Fibroblast of skin of left quadriceps (primary cell): ENCODE measurements at regions not wholly inside any gene's neighbourhood (a gene's known extent, or its start where the extent isn't known, plus 50 kb on each side); places are given as distances from the start of the nearest gene placed in this dataset.
"Not testable (repeated sequence)": the region's sequence is repeated elsewhere in the genome, so short reads cannot be mapped to it uniquely, and the experiment has no call there.

ENCODE experiments used
- DNase-seq, 2 experiments: peaks; one replicate each; pipeline ENCODE4 v3.0.0-alpha.2; 2013; ENCODE audit warnings: low read depth in 2 of 2

DNA sequence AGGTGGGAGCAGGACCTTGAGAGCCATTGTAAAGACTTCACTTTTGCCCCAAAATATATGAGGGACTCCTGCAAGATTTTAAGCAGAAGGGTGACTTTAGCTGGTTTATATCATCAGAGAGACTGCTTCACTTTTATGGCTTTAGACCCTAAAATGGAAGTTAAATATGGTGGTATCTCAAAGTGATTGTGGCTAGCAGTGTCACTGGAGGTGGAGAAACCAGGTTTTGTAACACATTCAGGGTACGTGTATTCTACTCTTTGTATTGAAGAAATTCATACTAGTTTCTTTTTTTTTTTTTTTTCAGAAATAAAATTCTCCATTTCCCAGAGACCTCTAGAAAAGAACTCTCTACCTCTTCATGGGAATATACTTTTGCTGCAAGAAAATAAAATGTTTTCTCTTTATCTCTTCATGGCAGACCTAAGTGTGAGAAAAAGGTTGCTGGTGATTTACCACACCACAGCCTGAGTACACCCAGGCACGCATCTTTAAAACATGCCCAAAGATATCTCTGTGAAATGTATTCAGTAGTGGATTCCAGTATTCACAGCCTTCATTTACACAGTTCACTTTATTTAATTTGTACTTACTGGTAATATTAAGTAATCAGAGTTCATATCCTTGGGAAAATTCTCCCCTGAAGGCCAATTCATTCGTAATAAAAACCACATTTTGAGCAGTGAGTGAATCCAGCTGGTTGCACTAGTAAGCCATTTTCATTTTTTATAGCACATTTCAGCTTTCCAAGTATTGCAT is 74.3 kb upstream of the GUCY1A1 start:
- DNase-seq: peak; percentile 88 to 89

DNA sequence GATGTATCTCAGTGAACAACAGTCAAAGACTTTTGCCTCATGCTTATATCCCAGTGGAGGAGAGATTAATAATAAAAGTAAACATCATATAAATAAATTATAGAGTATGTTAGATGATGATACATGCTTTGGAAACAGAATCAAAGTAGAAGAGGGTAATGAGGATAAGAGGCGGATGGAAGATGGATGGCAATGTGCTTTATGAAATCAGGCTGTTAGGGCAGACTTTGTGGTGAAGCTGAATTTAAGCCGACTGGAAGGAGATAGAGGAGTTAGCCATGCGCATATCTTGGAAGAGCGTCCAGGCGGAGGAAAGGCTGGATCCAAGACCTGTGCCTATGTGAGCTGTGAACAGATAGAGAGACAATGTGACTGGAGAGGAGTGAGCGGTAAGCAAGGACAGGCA is 74.9 kb upstream of the GUCY1A1 start:
- DNase-seq: no peak

DNA sequence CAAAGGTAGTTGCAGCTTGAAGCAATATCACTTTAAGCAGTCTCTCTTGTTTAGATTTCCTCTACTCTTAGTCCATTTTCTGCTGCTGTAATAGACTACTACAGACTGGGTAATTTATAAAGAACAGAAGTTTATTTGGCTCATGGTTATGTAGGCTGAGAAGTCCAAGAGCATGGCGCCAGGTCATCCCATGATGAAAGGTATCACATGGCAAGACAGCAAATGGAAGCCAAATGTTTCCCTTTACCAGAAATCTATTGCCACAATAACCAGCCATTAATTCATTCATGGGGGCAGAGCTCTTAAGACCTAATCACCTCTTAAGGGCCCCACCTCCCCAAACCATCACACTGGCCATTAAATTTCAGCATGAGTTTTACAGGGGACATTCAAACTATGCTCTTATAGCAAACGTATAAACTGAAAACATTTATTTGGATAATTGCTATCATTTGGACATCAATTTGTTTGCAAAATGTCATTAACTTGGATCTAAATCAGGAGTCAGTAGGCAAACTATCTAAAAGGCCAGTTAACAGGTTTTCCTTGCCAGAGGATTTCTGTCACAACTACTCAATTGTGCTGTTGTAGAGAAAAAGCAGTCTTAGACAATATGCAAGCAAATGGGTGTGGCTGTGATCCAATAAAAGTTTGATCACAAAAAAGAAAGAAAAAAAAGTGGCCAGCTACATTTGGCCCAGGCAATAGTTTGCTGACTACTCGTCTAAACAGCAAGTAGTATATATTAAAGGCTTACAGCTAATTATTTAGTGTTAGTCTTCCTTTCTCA is 75.7 kb upstream of the GUCY1A1 start:
- DNase-seq: no peak

DNA sequence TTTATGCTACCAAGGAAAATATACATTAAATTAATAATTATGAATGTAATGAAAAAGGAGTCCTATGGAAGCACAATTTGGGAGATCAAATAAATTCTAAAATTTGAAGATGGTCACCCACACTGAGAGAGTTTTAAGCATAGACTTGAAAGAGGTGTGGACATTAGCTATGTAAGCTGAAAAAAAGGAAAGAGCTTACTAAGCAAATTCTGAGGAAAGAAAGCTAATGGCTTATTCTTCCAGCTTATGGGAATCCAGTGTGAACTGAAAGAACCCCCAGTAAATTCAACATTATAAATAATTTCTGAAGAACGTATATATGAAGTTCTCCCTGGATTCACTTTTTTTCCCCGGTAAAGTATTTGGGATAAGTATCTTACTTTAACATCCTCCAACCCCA is 78.2 kb upstream of the GUCY1A1 start:
- no peak for DNase-seq

DNA sequence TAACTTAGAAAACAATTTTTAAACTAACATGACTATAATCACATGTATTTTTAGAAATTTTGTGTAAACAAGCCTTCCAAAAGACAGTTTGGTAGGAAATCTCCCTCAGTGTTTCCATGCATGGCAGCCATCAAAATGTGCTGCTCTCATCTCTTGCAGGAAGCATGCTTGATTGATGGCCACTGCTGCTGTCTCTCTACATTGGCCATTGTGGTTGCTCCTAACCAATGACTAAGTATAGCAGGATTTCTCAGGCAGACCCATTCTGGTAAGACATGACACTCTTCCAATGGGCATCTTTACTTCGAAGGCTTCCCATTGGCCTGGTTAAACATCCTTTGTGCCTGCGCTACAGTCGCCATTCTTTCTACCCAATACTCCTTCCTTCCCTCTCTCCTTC is 78.9 kb upstream of the GUCY1A1 start:
- no peak for DNase-seq

DNA sequence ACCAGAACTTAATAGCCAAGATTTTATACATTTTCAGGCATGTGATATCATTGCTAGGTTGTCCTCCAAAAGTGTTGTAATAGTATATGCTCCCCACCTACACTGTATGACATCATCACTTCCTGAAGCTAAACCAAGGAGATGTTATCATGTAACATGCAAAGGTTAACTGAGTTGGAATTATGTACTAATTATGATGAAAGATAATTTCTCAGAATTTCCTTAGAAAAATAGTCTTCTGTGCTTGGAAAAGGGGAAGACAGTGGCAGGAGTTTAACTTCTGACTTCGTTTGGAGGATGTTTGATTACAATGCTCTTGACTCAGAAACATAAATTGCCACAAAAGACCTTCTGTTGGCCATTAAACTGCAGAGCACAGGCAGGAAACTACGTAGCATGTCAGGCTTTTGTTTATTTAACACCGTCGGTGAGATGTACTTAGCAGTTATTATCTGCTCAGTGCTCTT is 83.6 kb upstream of the GUCY1A1 start:
- DNase-seq: peak in 1 of 2 experiments; percentile 50

DNA sequence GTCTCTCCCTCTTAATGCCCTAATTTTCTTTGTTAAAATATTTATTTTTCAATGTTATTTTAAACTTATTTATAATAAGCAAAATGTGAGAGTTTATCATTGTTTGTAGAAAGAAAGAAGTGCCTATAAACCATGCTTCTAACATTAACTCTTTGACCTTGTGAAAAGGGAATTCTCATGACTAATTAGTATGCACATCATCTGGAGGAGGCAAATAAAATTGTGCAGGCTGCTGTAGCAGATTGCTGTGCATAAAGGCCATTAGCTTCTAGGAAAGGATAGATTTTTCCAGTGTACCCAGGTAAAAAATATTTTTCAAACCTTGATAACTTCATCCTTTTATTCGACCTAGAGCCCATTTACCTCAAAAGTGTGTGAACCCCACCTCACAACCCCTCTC is 84.6 kb upstream of the GUCY1A1 start:
- no peak for DNase-seq

DNA sequence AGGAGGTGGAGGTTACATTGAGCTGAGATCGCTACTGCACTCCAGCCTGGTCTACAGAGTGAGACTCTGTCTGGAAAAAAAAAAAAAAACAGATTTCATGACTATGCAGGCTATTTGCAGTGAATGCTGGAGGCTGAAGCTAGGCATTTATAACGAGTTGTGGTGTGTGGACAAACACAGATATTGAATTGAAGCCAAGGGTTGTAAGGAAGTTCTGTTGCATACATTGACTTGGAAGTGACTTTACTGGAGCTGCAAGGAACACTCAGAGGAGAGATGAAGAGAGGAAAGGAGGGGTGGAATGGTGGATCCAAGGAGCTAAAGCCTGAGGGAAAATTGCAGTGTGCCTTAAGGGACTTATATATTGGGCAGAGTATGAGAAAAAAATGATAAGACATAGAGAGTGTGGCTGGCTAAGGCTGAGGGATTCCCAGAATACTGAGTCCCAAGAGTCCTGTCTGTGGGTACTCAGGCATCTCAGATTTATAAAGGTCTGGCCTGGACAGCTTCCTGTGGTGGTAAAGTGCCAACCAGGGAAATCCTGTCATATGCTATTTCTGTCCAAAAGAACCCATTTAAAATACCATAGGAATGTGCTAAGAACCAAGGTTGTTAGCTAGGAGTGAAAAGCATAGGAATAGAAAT is 87.8 kb upstream of the GUCY1A1 start:
- no peak for DNase-seq

DNA sequence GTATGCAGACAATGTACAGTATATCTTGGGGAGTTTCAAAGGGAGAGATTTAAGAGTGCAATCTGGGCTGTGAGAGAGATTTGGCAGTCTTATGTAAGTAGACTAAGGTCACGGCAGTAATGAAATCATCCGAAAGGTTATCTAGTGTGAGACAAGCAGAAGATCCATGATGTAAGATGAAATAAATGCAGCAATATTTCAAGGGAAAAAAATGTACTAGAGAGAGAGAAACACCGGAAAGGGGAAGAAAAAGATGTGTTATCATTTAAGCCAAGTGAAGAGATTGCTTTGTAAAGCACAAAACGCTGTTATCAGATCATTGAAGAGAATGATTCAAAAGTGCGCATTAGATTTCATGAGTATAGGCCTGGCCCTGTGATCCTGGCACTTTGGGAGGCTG is 88.4 kb upstream of the GUCY1A1 start:
- no peak for DNase-seq

DNA sequence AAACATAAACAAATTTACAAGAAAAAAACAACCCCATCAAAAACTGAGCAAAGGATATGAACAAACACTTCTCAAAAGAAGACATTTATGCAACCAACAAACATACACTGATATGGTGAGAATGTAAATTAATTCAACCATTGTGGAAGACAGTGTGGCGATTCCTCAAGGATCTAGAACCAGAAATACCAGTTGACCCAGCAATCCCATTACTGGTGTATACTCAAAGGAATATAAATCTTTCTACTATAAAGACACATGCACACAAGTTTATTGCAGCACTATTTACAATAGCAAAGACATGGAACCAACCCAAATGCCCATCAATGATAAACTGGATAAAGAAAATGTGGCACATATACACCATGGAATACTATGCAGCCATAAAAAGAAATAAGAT is 92.3 kb upstream of the GUCY1A1 start:
- not testable (repeated sequence) for DNase-seq

DNA sequence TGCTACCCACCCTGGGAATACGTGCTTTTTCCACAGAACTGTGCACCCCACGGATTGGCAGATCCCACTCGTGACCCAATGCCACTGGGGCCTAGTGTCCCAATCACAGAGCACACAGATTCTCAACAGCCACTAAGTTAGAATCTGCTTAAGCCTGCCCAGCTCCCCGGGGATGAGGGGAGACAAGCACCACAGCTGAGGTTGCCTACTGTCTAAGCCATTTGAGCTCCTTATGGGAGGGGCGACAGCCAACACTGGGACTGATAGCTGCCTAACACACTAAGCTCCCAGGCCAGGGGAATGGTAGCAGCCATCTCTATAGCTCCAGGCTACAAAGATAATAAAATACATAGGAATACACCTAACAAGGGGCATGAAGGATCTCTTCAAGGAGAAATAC is 93.5 kb upstream of the GUCY1A1 start:
- DNase-seq: no peak

DNA sequence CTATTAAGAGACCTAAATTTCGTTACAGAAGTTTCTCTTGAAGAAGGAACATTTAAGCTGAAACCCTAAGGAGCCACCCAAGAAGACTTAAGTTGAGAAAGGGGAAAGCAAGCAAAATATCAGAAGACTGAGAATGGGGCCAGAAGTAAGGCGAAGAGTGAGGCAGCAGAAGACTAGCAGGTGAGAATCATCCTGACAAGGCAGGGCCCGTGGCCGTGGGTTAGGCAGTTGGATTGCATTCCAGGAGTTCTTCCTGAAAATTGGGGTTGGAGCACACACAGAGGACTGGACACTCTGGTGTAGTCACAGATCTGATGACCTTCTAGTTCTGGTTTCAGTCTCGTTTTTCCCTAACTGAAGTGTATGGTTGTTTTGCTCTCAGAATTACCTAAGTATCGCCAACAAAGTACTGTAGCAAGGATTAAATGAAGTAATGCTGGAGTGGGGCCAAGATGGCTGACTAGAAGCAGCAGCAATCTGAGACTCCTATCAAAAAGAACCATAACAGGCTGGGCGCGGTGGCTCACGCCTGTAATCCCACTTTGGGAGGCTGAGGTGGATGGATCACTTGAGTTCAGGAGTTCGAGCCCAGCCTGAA is 94.4 kb upstream of the GUCY1A1 start:
- DNase-seq: no peak

DNA sequence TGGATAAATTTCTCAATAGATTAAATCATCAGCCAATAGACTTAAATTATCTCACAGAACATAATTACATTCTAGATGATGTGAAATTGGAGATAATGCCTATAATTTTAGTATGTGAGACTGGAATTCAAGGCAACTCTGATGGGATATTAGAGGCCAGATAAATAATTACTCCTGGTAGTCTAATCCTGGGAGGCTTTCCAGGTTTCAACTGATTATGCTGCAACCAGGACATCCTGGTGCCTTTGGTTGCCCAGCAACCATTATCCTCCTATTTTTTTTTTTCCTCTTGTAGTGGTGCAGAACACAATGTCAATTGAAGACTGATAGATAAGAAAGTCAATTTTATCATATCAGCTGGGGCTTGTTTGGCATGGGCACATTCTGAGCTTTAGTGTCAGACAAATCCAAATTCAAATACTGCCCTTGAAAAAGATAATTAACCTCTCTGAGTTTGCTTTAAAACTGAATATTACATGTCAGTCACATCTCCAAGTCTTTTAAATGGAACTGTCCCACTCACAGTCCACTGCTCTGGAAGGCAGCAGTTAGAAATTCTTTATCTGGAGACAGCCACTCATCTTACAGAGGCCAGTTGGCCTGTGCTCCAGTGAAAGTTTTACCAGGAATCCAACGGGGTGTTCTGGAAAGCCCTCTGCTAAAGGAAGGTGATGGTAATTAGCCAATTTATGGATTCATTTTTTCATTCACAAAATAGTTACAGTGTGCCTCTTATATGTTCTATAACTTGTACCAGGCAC is 95.3 kb upstream of the GUCY1A1 start:
- DNase-seq: no peak

DNA sequence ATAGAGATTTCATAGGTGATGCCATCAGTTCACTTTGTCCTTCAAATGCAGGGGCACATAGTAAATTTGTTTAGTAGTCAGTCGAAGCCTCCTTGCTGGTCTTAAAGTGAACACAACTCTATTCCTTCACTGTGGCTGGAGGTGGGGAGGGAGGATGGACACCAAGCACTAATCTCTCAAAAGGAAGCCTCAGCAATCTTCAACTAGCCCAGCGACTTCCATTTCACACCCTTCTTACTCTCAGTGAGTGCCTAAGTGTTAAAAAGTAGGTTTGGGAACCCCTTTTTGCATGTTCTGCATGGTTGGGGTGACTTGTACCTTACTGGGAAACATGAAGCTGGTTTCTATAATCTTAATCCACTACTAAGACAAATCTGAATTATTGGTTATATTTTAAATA is 96.0 kb upstream of the GUCY1A1 start:
- no peak for DNase-seq

DNA sequence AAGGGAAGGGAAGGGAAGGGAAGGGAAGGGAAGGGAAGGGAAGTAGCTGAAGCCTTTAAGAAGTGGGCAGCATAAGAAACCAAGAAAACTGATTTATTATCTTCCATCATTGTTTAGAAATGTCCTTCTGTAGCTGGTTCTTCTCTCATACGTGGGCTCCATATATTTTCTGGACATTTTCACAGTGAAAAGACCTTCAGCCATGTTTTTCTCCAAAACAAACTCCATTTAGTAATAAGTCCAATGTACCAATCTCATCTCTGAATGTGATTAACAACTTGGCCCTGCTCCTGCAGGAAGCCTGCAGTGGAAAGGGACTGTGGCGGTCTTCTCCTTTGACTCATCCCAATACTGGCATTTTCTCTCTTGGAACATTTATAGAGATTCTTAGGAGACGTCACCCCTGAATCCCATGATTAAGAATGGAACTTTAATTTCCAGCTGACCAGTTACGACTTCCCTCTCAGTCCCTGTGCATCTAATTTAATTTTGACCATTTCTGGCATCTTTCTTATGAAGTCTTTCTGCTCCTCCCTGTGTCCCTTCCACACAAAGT is 96.6 kb upstream of the GUCY1A1 start:
- DNase-seq: peak in 1 of 2 experiments; percentile 25

DNA sequence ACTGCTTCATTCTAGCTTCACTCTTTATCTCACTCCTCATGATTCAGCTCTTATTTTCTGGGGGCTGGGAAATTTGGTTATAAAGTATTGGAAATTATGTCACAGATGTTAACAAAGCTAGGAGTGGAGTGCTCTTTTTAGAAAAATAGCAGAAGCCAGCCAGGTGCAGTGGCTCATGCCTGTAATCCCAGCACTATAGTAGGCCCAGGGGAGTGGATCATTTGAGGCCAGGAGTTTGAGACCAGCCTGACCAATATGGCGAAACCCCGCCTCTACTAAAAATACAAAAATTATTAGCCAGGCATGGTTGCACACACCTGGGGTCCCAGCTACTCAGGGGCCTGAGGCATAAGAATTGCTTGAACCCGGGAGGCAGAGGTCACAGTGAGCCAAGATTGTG is 97.2 kb upstream of the GUCY1A1 start:
- no peak for DNase-seq

DNA sequence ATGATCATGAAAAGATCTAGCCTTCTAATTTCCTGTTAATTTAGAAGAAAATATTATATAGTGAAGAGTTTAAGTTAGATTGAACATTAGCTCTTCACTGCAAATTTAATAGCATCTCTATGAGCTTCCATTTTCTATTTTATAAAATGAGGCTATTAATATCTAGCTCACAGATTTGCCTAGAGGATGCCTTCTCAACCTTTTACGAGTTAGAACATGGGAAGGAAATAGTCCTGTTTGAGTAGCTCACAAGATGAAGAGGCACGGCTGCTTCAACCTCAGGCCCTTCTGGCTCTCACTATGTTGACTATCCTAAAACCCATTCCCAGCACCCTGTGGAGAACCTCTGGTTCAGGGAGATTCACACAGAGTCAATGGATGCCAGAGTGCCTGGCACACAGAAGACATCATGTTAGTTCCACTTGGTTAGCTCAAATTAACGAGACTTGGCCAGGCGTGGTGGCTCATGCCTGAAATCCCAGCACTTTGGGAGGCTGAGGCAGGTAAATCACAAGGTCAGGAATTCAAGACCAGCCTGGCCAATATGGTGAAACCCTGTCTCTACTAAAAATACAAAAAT is 97.9 kb upstream of the GUCY1A1 start:
- DNase-seq: no peak

DNA sequence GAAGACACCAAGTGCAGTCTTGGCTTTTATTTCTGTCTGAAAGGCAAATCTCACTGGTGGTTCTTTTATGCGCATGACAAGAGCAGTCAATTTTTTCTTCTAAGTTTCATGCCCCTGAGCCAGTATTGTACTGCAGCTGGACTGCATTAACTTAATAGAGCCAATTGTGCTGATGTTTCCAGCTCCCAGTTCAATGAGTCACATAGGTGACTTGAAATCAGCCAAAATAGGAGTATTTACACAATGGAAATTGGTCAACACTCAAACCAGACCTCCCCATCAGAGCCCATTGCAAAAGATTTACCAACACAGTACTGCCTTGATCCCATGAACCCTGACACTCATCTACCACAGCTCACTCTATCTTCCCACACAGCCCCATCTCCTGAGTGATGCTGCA is 100.3 kb upstream of the GUCY1A1 start:
- DNase-seq: no peak

DNA sequence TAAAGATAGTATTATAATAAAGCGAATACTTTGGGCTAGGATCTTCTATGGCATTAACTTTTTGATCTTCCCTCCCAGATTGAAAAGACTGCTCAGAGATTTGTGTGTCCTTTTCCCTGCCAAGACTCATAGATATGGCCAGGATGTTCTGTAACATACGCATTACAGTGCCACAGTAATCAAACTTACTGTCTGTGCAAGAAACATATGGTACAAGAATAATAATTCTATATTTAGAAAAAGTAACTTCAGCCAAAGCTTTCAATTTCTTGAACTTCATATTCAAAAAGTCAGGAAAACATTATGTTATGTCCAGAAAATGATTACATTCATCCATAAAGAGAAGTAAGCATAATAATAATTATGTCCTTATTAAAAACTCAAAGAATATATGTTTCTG is 100.9 kb upstream of the GUCY1A1 start:
- DNase-seq: no peak

DNA sequence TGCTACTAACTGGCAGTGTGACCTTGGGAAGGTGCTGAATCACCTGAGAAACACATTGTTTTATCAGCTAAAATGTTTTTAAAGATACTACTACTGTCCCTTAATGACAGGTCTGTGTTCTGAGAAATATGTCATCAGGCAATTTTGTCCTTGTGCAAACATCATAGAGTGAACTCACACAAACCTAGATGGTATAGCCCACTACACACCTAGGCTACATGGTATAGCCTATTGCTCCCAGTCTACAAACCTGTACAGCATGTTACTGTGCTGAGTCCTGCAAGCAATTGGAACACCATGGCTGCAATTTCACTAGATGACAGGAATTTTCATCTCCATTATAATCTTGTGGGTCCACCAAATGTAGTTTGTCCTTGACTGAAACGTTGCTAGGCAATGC is 101.3 kb upstream of the GUCY1A1 start:
- DNase-seq: no peak

DNA sequence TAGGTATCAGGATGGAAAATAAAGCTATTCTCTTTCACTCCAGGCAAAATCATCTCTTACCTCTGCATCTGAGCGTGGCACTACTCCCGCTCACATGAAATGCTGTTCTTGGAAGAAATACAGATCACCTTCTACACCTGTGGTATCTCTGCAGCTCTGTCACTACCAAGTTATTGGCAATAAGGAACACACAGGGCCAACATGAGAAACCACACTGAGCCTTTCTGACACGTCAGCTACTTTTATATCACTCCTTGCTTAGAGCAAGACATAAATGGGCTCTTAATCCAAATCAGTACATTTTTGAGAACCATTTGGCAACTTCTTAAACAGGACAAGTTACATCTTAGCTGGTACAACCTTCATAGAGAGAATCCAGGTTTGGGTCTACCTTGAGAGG is 101.8 kb upstream of the GUCY1A1 start:
- DNase-seq: no peak
